BJ (cell line): ENCODE measurements at regions not wholly inside any gene's neighbourhood (a gene's known extent, or its start where the extent isn't known, plus 50 kb on each side); places are given as distances from the start of the nearest gene placed in this dataset.

Source experiments
- CTCF ChIA-PET: fragments of 350-600 bp; formaldehyde crosslinking; extraction: SDS; loops from one replicate; lab custom pipeline; 2021; ENCODE audit warnings: antibody characterized with exemption, inconsistent platforms; lab: Yijun Ruan, JAX
- POLR2A ChIA-PET: fragments of 300-600 bp; sonication (Branson Sonifier 250); formaldehyde crosslinking; extraction: SDS; loops from one replicate; lab custom pipeline; 2021; ENCODE audit warnings: antibody characterized with exemption; lab: Charles Lee
- DNase-seq: peaks from one replicate; pipeline ENCODE4 v3.0.0-alpha.2; 2011; ENCODE audit warnings: low read depth
- H3K27me3 ChIP-seq: 2 replicates; pipeline ENCODE4 v1.6.0; 2011; ENCODE audit warnings: low read length; ENCODE audit not compliant: control insufficient read depth, insufficient read depth
- H3K36me3 ChIP-seq: 2 replicates; pipeline ENCODE4 v1.5.1; 2011; ENCODE audit warnings: low read length; ENCODE audit not compliant: control insufficient read depth, insufficient read depth
- H3K4me3 ChIP-seq: 2 replicates; pipeline ENCODE4 v1.5.1; 2011; ENCODE audit warnings: low read depth, mild to moderate bottlenecking, control low read depth, low read length
- CTCF ChIP-seq: IDR thresholded peaks from 2 replicates; pipeline ENCODE4 v1.5.1; 2011; ENCODE audit warnings: low read depth, mild to moderate bottlenecking, control low read depth, inconsistent platforms, low read length, moderate library complexity; ENCODE audit not compliant: insufficient read depth

- Histone ChIP-seq H3K36me3 (no peaks in the 10 kb centered on the region), H3K27me3 (no peaks in the 10 kb centered on the region), H3K4me3 (no peak overlapping the region)
- ChIA-PET CTCF (no interaction called here), POLR2A (no interaction called here)
- no peak for DNase-seq
- TF ChIP-seq CTCF = no peak
These were observed 1424.4 kb upstream of the MIR17HG start for GRCh38 chr13:89923052-89923451.

- POLR2A ChIA-PET = no interaction called here
- TF ChIP-seq CTCF = no peak
- CTCF ChIA-PET = no interaction called here
- Histone ChIP-seq H3K4me3 (no peak overlapping the region), H3K36me3 (no peaks in the 10 kb centered on the region), H3K27me3 (no peaks in the 10 kb centered on the region)
- DNase-seq = no peak
These were observed 1423.8 kb upstream of the MIR17HG start for GRCh38 chr13:89923736-89924135.

- Histone ChIP-seq H3K27me3 (no peaks in the 10 kb centered on the region), H3K36me3 (no peaks in the 10 kb centered on the region), H3K4me3 (no peak overlapping the region)
- no peak for TF ChIP-seq CTCF
- DNase-seq = no peak
- CTCF ChIA-PET = no interaction called here
- POLR2A ChIA-PET = no interaction called here
These were observed 1422.4 kb upstream of the MIR17HG start for GRCh38 chr13:89925107-89925506.

GRCh38 chr13:89930861-89931260 lies 1416.6 kb upstream of the MIR17HG start:
- no peak for DNase-seq
- no peak overlapping the region for H3K4me3 ChIP-seq
- TF ChIP-seq CTCF = no peak
- CTCF ChIA-PET = no interaction called here
- H3K27me3 ChIP-seq = no peaks in the 10 kb centered on the region
- H3K36me3 ChIP-seq = no peaks in the 10 kb centered on the region
- POLR2A ChIA-PET = no interaction called here

GRCh38 chr13:89932902-89933301 lies 1414.6 kb upstream of the MIR17HG start:
- TF ChIP-seq CTCF = no peak
- H3K27me3 ChIP-seq = no peaks in the 10 kb centered on the region
- no peak for DNase-seq
- CTCF ChIA-PET = no interaction called here
- H3K4me3 ChIP-seq = no peak overlapping the region
- POLR2A ChIA-PET = no interaction called here
- H3K36me3 ChIP-seq = no peaks in the 10 kb centered on the region
